Neural crest cell (in vitro differentiated cells): ENCODE measurements at regions not wholly inside any gene's neighbourhood (a gene's known extent, or its start where the extent isn't known, plus 50 kb on each side); places are given as distances from the start of the nearest gene placed in this dataset.

Experiments
- DNase-seq: peaks from one replicate; pipeline ENCODE4 v3.0.0; 2021; ENCODE audit warnings: low read depth, mixed read lengths, low spot score
- H3K27ac Mint-ChIP-seq: one replicate; pipeline ENCODE4 v1.8.0; 2021; ENCODE audit warnings: mild to moderate bottlenecking, mixed read lengths; ENCODE audit not compliant: unreplicated experiment
- H3K27me3 Mint-ChIP-seq: 2 replicates; pipeline ENCODE4 v1.8.0; 2021; ENCODE audit warnings: low read depth, mild to moderate bottlenecking, mixed read lengths
- H3K36me3 Mint-ChIP-seq: 2 replicates; pipeline ENCODE4 v1.8.0; 2021; ENCODE audit warnings: low read depth, mild to moderate bottlenecking, mixed read lengths
- H3K4me1 Mint-ChIP-seq: 2 replicates; pipeline ENCODE4 v1.8.0; 2021; ENCODE audit warnings: mixed read lengths
- H3K4me3 Mint-ChIP-seq: one replicate; pipeline ENCODE4 v1.8.0; 2021; ENCODE audit warnings: mild to moderate bottlenecking, mixed read lengths
- H3K9me3 Mint-ChIP-seq: 2 replicates; pipeline ENCODE4 v1.8.0; 2021; ENCODE audit warnings: mixed read lengths
- CTCF ChIP-seq: fragments of 200-600 bp; sonication (generic); conservative IDR thresholded peaks from 2 replicates; pipeline ENCODE4 v1.5.0; 2021; ENCODE audit warnings: antibody characterized with exemption, mild to moderate bottlenecking

- H3K27ac Mint-ChIP-seq: no peak overlapping the region
- no peaks in the 10 kb centered on the region for H3K4me1 Mint-ChIP-seq
- DNase-seq: no peak
- H3K27me3 Mint-ChIP-seq: no peaks in the 10 kb centered on the region
- H3K36me3 Mint-ChIP-seq: no peaks in the 10 kb centered on the region
- H3K9me3 Mint-ChIP-seq: no peaks in the 10 kb centered on the region
- no peak overlapping the region for H3K4me3 Mint-ChIP-seq
- no peak for TF ChIP-seq CTCF
These were observed 329.0 kb downstream of the OLFM4 start for GRCh38 chr13:53357582-53357981.

- H3K27me3 Mint-ChIP-seq: no peaks in the 10 kb centered on the region
- no peak overlapping the region for H3K27ac Mint-ChIP-seq
- no peak for DNase-seq
- no peaks in the 10 kb centered on the region for H3K4me1 Mint-ChIP-seq
- TF ChIP-seq CTCF: no peak
- no peak overlapping the region for H3K4me3 Mint-ChIP-seq
- H3K36me3 Mint-ChIP-seq: no peaks in the 10 kb centered on the region
- no peaks in the 10 kb centered on the region for H3K9me3 Mint-ChIP-seq
These were observed 340.3 kb downstream of the OLFM4 start for GRCh38 chr13:53368948-53369347.

- Mint-ChIP-seq H3K27me3 (no peaks in the 10 kb centered on the region), H3K4me1 (no peaks in the 10 kb centered on the region)
- no peak for TF ChIP-seq CTCF
These were observed 350.9 kb downstream of the OLFM4 start for GRCh38 chr13:53379485-53379884.

GRCh38 chr13:53382008-53382407 lies 353.4 kb downstream of the OLFM4 start:
- DNase-seq: no peak
- H3K27ac Mint-ChIP-seq: no peak overlapping the region
- no peaks in the 10 kb centered on the region for H3K4me1 Mint-ChIP-seq
- H3K27me3 Mint-ChIP-seq: no peaks in the 10 kb centered on the region
- H3K36me3 Mint-ChIP-seq: no peaks in the 10 kb centered on the region
- peaks cover 9% of the 10 kb centered on the region for H3K9me3 Mint-ChIP-seq
- TF ChIP-seq CTCF: no peak
- no peak overlapping the region for H3K4me3 Mint-ChIP-seq

More at GRCh38 chr13:53379485-53379884, 350.9 kb downstream of the OLFM4 start:
- Mint-ChIP-seq H3K36me3 (no peaks in the 10 kb centered on the region), H3K27ac (no peak overlapping the region), H3K4me3 (no peak overlapping the region), H3K9me3 (peaks cover 9% of the 10 kb centered on the region)
- DNase-seq: no peak

- Mint-ChIP-seq H3K27ac (no peak overlapping the region), H3K4me3 (no peak overlapping the region), H3K36me3 (no peaks in the 10 kb centered on the region), H3K4me1 (no peaks in the 10 kb centered on the region), H3K9me3 (no peaks in the 10 kb centered on the region), H3K27me3 (no peaks in the 10 kb centered on the region)
- DNase-seq: no peak
- no peak for TF ChIP-seq CTCF
These were observed 369.4 kb downstream of the OLFM4 start for GRCh38 chr13:53398051-53398450.

- H3K4me3 Mint-ChIP-seq: no peak overlapping the region
- peak; percentile 19 for DNase-seq
- no peaks in the 10 kb centered on the region for H3K4me1 Mint-ChIP-seq
- TF ChIP-seq CTCF: peak; percentile 25
- no peaks in the 10 kb centered on the region for H3K36me3 Mint-ChIP-seq
- peaks cover 2% of the 10 kb centered on the region for H3K9me3 Mint-ChIP-seq
- no peak overlapping the region for H3K27ac Mint-ChIP-seq
- H3K27me3 Mint-ChIP-seq: no peaks in the 10 kb centered on the region
These were observed 377.0 kb downstream of the OLFM4 start for GRCh38 chr13:53405616-53406015.
